Astrocyte (in vitro differentiated cells and primary cell): ENCODE measurements at regions not wholly inside any gene's neighbourhood (a gene's known extent, or its start where the extent isn't known, plus 50 kb on each side); places are given as distances from the start of the nearest gene placed in this dataset.

ENCODE experiments used
- CTCF ChIP-seq: IDR thresholded peaks from 2 replicates; pipeline ENCODE4 v1.5.1; 2011; ENCODE audit warnings: low read depth, mild to moderate bottlenecking, inconsistent platforms, low read length, moderate library complexity; ENCODE audit not compliant: insufficient read depth
- EZH2 ChIP-seq: IDR thresholded peaks from 2 replicates; pipeline ENCODE4 v1.6.1; 2012; ENCODE audit warnings: mild to moderate bottlenecking, low read length, inconsistent platforms; ENCODE audit not compliant: insufficient read depth

- TF ChIP-seq CTCF (no peak), EZH2 (no peak)
Observed at GRCh38 chr3:178152988-178153387, 383.2 kb upstream of the KCNMB2 start.
